SK-N-SH (cell line): ENCODE measurements at regions not wholly inside any gene's neighbourhood (a gene's known extent, or its start where the extent isn't known, plus 50 kb on each side); places are given as distances from the start of the nearest gene placed in this dataset.

ENCODE experiments used
- CTCF ChIA-PET: fragments of 300-600, 350-600 bp; formaldehyde crosslinking; extraction: SDS; loops from one replicate; lab custom pipeline; 2021; lab: Yijun Ruan, JAX
- POLR2A ChIA-PET: fragments of 350-600 bp; sonication (Branson Sonifier 250); formaldehyde crosslinking; extraction: SDS; loops from one replicate; lab custom pipeline; 2020; ENCODE audit warnings: antibody characterized with exemption, inconsistent platforms; lab: Yijun Ruan, JAX
- DNase-seq: peaks from one replicate; pipeline ENCODE4 v3.0.0; 2012
- H2AFZ ChIP-seq: fragments of 200-600 bp; sonication (generic); 2 replicates; pipeline ENCODE4 v1.8.1; 2016; ENCODE audit warnings: antibody characterized with exemption, mild to moderate bottlenecking, low read depth
- H3F3A ChIP-seq: fragments of 200-600 bp; sonication (generic); replicated peaks from 2 replicates; pipeline ENCODE3; 2016; ENCODE audit warnings: antibody characterized with exemption, mild to moderate bottlenecking; ENCODE audit not compliant: insufficient read depth
- H3K27ac ChIP-seq, 2 experiments: fragments of 200-500 bp in 1 of 2; fragments of 200-600 bp in 1 of 2; sonication (Bioruptor generic) in 1 of 2; sonication (generic), shearing (Covaris generic) in 1 of 2; 2 replicates each; pipeline versions ENCODE4 v1.5.1 to v1.6.1; 2014 to 2016; ENCODE audit warnings: low read depth in 2 of 2, inconsistent platforms in 1 of 2, low read length in 1 of 2, mild to moderate bottlenecking in 1 of 2, mixed read lengths in 1 of 2
- H3K27me3 ChIP-seq: fragments of 200-600 bp; sonication (generic), shearing (Covaris generic); 2 replicates; pipeline ENCODE4 v1.6.1; 2016; ENCODE audit warnings: mixed run types; ENCODE audit not compliant: insufficient read depth
- H3K36me3 ChIP-seq, 2 experiments: fragments of 200-500 bp in 1 of 2; fragments of 200-600 bp in 1 of 2; sonication (Bioruptor generic) in 1 of 2; sonication (generic) in 1 of 2; replicated peaks in 1 of 2; 2 replicates each; pipeline versions ENCODE3 to v1.5.1; 2014 to 2016; ENCODE audit warnings: low read length in 1 of 2, mild to moderate bottlenecking in 1 of 2; ENCODE audit not compliant: insufficient read depth in 2 of 2, control insufficient read depth in 1 of 2
- H3K4me1 ChIP-seq, 2 experiments: fragments of 200-500 bp in 1 of 2; fragments of 200-600 bp in 1 of 2; sonication (Bioruptor generic) in 1 of 2; sonication (generic), shearing (Covaris generic) in 1 of 2; 2 replicates each; pipeline versions ENCODE4 v1.5.1 to v1.6.1; 2014 to 2016; ENCODE audit warnings: low read depth in 1 of 2, low read length in 1 of 2, mixed run types in 1 of 2; ENCODE audit not compliant: insufficient read depth in 2 of 2, control insufficient read depth in 1 of 2
- H3K4me2 ChIP-seq: fragments of 200-600 bp; sonication (generic), shearing (Covaris generic); 2 replicates; pipeline ENCODE4 v1.6.1; 2017; ENCODE audit warnings: mixed run types
- H3K4me3 ChIP-seq, 2 experiments: fragments of 200-500 bp in 1 of 2; fragments of 200-600 bp in 1 of 2; sonication (Bioruptor generic) in 1 of 2; sonication (generic), shearing (Covaris generic) in 1 of 2; 2 replicates each; pipeline versions ENCODE4 v1.5.1 to v1.8.1; 2014 to 2016; ENCODE audit warnings: low read depth in 2 of 2, inconsistent platforms in 1 of 2, low read length in 1 of 2, mild to moderate bottlenecking in 1 of 2, mixed read lengths in 1 of 2, moderate library complexity in 1 of 2
- H3K79me2 ChIP-seq: fragments of 200-600 bp; sonication (generic); 2 replicates; pipeline ENCODE4 v1.8.1; 2017; ENCODE audit warnings: mild to moderate bottlenecking; ENCODE audit not compliant: insufficient read depth
- H3K9ac ChIP-seq: fragments of 200-600 bp; sonication (generic); 2 replicates; pipeline ENCODE4 v1.6.1; 2017; ENCODE audit warnings: mixed run types
- H3K9me2 ChIP-seq: fragments of 200-600 bp; sonication (generic); 2 replicates; pipeline ENCODE4 v1.6.1; 2017; ENCODE audit warnings: mixed run types
- H3K9me3 ChIP-seq: fragments of 200-600 bp; sonication (generic); 2 replicates; pipeline ENCODE4 v1.6.1; 2017; ENCODE audit warnings: mixed run types, mild to moderate bottlenecking, moderate library complexity
- H4K20me1 ChIP-seq: fragments of 200-600 bp; sonication (generic); 2 replicates; pipeline ENCODE4 v1.6.1; 2017; ENCODE audit warnings: mild to moderate bottlenecking, mixed run types; ENCODE audit not compliant: insufficient read depth
- CTCF ChIP-seq: fragments of 200-600 bp; sonication (generic); IDR thresholded peaks from 2 replicates; pipeline ENCODE4 v1.6.1; 2017; ENCODE audit warnings: antibody characterized with exemption, mild to moderate bottlenecking, moderate library complexity
- FOSL2 ChIP-seq: IDR thresholded peaks from 2 replicates; pipeline ENCODE4 v1.4.0; 2012; ENCODE audit warnings: low read depth, mild to moderate bottlenecking, moderate library complexity, borderline replicate concordance
- GABPA ChIP-seq: IDR thresholded peaks from 2 replicates; pipeline ENCODE4 v1.4.0; 2012; ENCODE audit warnings: low read depth, mild to moderate bottlenecking
- IRF3 ChIP-seq: fragments of 150-350 bp; IDR thresholded peaks from 2 replicates; pipeline ENCODE4 v1.6.1; 2016; ENCODE audit warnings: mild to moderate bottlenecking, low read depth, low read length
- NRF1 ChIP-seq: IDR thresholded peaks from 2 replicates; pipeline ENCODE4 v1.6.1; 2012; ENCODE audit warnings: low read depth, mild to moderate bottlenecking, low read length
- RAD21 ChIP-seq: IDR thresholded peaks from 2 replicates; pipeline ENCODE4 v1.6.1; 2012; ENCODE audit warnings: mild to moderate bottlenecking, low read length
- TAF1 ChIP-seq: IDR thresholded peaks from 2 replicates; pipeline ENCODE4 v1.6.1; 2012; ENCODE audit warnings: low read depth, mild to moderate bottlenecking, low read length, moderate library complexity, borderline replicate concordance
- USF2 ChIP-seq: fragments of 150-350 bp; IDR thresholded peaks from 2 replicates; pipeline ENCODE4 v1.6.1; 2017; ENCODE audit warnings: antibody characterized with exemption, low read length, low read depth, borderline replicate concordance
- WGBS: methylation state at CpG from one replicate; pipeline ENCODE4 v1.1.6; 2017; ENCODE audit warnings: low lambda C conversion rate; 5-methylcytosine and 5-hydroxymethylcytosine counted together

DNA sequence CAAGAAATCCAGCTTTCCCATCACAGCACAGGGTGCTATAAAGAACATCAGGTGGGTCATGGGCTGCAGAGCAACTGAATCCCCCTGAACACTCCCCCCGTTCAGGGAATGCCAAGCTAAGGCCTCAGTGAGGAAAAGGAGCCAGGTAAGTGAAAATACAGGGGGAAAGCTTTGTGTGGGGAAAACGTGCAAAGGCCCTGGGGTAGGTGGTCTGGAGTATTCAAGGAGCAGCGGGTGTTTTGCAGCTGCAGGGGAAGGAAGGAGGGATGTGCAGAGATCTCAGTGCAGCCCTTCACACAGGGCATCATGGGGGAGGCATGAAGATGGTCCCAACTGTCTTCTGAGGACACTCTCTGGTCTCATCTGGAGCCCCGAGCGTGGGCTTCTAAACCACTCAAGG, 119.2 kb downstream of the ETS2 start (continued):
- TF ChIP-seq CTCF (no peak), GABPA (no peak), USF2 (no peak), TAF1 (no peak), FOSL2 (no peak)

DNA sequence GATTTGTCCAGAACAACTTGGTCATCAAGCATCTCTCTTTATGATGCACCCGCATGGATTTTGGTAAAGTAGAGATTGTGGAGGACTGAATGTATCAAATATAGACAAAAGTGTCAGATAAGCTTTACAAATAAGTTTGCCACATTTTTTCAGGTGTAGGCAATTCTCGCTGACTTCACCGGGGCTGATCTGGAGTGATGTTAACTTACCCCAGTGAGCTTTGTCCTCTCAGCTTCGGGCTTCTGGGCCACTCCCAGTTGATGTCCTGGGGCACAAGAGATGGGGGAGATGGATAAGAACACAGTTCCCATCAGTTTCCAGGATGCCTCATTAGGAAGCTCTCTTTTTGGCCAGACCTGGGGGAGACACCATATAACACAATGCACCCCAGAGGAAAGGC, 117.7 kb downstream of the ETS2 start:
- no peak for DNase-seq
- H2AFZ ChIP-seq, result no peak overlapping the region
- no peaks in the 10 kb centered on the region for H3K9me3 ChIP-seq
- no peak overlapping the region for H3K4me2 ChIP-seq
- no peaks in the 10 kb centered on the region for H3K9me2 ChIP-seq
- no peak overlapping the region for H3K9ac ChIP-seq
- H3K79me2 ChIP-seq, result no peaks in the 10 kb centered on the region
- H3K27me3 ChIP-seq, result no peaks in the 10 kb centered on the region
- no peaks in the 10 kb centered on the region for H4K20me1 ChIP-seq
- H3K4me3 ChIP-seq, result no peak overlapping the region
- no peak for TF ChIP-seq CTCF
- TF ChIP-seq IRF3, result no peak
- TF ChIP-seq RAD21, result no peak
- TF ChIP-seq NRF1, result no peak
- no peak overlapping the region for H3K27ac ChIP-seq
- CTCF ChIA-PET, result no interaction called here
- no peaks in the 10 kb centered on the region for H3K36me3 ChIP-seq
- peaks cover 0 to 12% of the 10 kb centered on the region in 2 experiments; a peak in 3 of 4 replicates for H3K4me1 ChIP-seq
- POLR2A ChIA-PET, result no interaction called here
- 85% methylated on average over 4 of the region's 4 CpGs for WGBS
- H3F3A ChIP-seq, result peaks cover 6% of the 10 kb centered on the region
